GM18861 (cell line): ENCODE measurements at regions not wholly inside any gene's neighbourhood (a gene's known extent, or its start where the extent isn't known, plus 50 kb on each side); places are given as distances from the start of the nearest gene placed in this dataset.
"Not testable (repeated sequence)": the region's sequence is repeated elsewhere in the genome, so short reads cannot be mapped to it uniquely, and the experiment has no call there.

Experiments
- ATAC-seq: cut with Tn5 transposase; IDR thresholded peaks from one replicate; pipeline ENCODE4 v1.9.1; 2021; ENCODE audit not compliant: unreplicated experiment

- not testable (repeated sequence) for ATAC-seq
These were observed 264.7 kb downstream of the BCL2L11 start for GRCh38 chr2:111385226-111385957.

DNA sequence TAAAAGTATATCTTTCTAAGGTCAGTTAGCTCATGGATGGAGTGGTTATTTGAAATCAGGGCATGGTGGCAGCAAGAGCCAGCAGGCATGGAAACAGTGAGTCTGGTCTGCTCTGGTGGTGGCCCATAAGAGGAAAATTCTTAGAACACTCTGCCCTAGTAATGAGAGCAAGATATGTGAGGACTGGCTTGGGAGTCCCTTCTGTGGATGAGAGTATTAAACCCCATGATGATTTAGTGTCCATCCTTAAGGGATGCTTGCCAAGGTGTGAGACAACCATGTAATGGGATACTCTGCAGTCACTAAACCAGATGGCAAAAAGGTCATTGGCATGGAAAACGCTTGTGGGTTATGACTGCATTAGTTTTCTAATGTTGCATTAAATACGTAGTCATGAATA, 269.9 kb downstream of the BCL2L11 start:
- not testable (repeated sequence) for ATAC-seq

GRCh38 chr2:111395350-111396128, 274.8 kb downstream of the BCL2L11 start:
- not testable (repeated sequence) for ATAC-seq

- ATAC-seq, result not testable (repeated sequence)
These were observed 280.0 kb downstream of the BCL2L11 start for GRCh38 chr2:111400598-111401253.

DNA sequence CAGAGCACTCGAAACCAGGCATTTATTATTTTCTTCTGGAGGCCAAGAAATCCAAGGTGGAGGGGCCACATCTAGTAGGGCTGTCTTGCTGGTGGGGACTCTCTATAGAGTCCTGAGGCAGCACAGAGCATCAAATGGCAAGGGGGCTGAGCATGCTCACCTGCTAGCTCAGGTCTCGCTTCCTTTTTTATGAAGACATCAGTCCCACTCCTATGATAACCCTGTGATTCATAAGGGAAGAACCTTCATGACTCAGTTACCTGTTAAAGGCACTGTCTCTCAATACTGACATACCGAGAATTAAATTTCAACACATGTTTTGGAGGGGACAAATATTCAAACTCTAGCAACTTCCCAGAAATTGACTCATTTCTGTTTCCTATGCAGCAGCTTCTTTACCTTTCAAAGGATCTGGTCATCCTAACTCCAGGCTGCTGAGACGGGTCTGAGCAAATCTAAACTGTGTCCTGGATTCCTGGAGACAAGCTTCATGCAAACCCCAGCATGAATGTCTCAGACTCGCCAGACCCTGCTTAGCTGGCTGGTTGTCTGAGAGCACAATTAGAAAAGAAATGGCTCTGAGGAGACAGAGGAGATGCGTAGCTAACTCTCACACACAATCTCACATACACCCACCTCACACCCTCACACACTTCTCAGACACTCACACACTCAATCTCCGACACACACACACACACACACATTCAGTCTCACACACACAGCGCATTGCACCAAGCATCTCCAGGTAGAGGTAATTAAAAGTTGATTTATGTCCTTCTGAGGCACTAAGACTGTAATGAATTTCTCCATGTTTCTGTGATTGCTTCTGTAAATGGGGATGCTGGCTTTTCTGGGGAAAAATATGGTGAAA, 280.8 kb downstream of the BCL2L11 start:
- not testable (repeated sequence) for ATAC-seq

GRCh38 chr2:111402450-111402849, 281.7 kb downstream of the BCL2L11 start:
- ATAC-seq, result not testable (repeated sequence)

DNA sequence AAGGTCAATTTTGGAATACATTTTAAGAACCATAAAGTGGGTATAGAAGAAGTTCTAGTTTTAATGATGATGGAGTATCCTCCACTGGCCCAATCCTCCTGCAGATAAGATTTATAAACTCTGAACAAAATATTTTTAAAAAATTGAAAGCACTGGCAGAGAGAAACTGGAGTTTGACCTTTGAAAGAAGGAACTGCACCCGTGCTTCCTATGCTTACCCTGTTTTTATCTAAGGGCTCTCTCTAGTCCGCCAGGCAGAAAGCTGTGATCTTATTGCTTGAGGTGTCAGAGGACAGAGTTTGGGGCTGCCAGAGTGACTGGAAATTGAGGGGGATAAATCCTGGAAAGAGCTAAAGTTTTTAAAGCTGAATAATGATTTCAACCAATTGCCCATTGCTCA, 282.6 kb downstream of the BCL2L11 start:
- ATAC-seq, result not testable (repeated sequence)

- ATAC-seq, result not testable (repeated sequence)
These were observed 285.9 kb downstream of the BCL2L11 start for GRCh38 chr2:111406616-111407015.

DNA sequence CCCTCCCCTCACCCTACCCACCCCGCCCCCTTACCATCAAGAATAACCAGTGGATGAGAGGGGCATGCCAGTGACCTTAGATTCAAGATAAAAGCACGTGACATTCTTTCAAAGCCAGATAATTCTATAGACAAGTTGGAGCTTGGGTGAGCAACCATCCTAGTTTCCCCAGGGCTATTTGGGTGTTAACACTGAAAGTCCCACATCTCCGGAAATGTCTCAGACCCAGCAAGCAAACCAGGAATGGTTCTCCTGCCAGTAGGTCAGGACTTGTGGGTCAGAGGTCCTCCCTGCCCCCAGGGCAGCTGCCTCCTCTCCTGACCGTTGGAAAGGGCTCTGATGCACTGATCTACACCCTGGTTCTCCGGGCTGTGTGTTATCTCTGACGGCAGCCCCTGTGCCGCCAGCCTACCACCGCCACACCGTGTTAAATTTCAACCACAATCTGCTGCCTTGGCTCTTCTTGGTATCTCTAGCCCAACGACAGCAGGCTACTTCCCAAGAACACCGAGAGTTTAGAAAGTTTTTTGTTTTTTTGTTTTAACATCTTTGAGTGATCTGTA, 287.0 kb downstream of the BCL2L11 start:
- ATAC-seq, result not testable (repeated sequence)

GRCh38 chr2:111410868-111411406, 290.2 kb downstream of the BCL2L11 start:
- ATAC-seq, result not testable (repeated sequence)

GRCh38 chr2:111411867-111412681, 291.4 kb downstream of the BCL2L11 start:
- not testable (repeated sequence) for ATAC-seq

DNA sequence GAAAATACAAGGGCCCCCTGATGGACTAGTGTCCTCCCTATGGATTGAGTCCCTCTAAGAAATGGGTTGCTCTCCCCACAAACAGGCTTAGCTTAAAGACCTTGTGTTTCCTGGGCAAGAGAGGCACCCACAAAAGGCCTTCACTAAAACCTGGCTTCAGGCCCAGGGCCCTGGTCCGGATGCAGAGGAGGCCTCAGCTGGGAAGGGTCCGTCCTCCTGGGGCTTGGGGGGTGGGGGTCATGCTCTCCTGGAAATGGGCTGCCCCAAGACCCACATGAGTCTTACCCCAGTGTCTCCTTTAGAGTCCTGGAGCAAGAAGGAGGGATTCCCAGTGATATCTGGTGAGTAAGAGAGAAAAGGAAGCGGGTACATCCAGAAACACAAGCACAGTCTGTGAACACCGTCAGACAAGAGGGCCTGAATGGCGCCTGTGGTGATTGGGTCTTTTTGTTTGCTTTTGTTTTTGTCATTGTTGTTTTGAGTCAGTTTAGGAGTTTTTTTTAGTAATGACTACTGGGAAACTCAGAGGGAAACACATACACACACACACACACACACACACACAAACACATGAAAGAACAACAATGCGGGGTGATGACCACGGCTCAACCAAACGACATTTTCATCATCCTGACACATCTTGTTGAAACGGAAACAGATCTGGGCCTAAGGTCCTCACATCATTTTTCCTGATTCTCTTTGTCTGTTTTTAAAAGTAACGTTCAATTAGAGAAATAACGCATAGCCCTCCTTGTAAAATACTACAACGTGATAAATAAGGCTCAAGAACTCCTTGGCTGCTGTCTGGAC, 292.3 kb downstream of the BCL2L11 start:
- ATAC-seq, result not testable (repeated sequence)

DNA sequence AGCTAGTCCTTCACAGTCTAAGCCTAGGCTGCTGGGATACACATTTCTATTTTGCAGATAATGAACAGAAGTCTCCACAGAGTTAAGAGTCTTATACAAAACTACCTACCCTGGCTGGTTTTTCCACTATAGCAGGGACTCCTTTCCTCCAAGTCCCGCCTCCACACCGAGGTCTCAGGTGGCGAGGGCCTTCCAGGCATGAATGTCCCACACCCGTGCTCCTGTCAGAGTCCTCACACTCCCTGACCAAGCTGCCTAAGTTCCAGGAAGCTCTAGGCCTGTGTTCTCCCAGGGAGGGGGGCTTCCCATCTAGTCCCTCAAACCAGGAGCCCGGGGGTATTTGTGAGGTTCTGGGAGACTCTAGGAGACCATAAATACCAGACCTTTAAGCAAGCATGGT, 293.2 kb downstream of the BCL2L11 start:
- not testable (repeated sequence) for ATAC-seq

DNA sequence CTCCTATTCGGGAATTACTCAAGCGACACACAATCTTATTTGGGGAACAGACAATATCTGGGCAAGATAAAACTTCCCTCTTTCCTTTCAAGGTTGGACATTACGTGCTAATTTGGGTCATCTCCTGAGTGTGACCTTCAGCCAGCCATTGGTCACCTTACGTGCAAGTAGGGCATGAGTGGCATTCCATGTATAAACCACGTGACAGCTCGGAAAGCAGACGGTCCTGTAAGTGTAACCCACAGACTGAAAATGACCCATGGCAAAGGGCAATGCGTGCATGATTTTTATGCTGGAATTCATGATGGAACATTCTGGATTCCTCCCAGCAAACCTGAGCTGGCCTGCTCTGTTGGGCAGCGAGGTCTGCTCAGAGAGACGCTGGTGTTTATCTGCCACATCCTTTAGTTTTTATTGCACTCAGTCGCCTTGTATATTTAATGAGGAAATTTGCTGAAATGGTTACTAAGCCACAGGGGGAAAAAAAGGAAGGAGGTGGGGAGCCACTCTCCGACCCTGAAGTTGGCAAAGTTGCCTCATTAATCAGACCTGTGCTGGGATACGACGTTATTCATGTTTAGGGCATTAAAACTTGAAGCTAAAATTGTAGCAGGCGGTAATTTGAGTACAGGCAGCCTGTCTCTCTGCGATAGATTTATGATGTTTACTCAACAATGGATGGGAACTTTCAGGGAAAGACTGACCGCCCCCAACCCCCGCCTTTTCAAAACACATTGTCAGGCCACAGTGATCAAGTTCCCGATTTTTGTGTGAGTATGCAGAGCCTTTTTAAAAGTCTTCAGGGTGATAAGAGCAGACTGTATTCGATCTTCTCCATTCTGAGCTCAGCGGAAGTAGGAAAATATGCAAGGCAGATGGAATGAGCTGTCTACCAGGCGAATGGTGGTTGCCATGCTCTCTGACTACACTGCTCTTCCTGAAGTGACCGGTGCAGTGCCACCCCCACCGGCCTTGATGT, 295.3 kb downstream of the BCL2L11 start:
- not testable (repeated sequence) for ATAC-seq

GRCh38 chr2:111417026-111417425, 296.3 kb downstream of the BCL2L11 start:
- ATAC-seq, result not testable (repeated sequence)

GRCh38 chr2:111418091-111418875, 297.6 kb downstream of the BCL2L11 start:
- not testable (repeated sequence) for ATAC-seq
